ENCODE measurements at regions not wholly inside any gene's neighbourhood (a gene's known extent, or its start where the extent isn't known, plus 50 kb on each side); places are given as distances from the start of the nearest gene placed in this dataset.

DNA sequence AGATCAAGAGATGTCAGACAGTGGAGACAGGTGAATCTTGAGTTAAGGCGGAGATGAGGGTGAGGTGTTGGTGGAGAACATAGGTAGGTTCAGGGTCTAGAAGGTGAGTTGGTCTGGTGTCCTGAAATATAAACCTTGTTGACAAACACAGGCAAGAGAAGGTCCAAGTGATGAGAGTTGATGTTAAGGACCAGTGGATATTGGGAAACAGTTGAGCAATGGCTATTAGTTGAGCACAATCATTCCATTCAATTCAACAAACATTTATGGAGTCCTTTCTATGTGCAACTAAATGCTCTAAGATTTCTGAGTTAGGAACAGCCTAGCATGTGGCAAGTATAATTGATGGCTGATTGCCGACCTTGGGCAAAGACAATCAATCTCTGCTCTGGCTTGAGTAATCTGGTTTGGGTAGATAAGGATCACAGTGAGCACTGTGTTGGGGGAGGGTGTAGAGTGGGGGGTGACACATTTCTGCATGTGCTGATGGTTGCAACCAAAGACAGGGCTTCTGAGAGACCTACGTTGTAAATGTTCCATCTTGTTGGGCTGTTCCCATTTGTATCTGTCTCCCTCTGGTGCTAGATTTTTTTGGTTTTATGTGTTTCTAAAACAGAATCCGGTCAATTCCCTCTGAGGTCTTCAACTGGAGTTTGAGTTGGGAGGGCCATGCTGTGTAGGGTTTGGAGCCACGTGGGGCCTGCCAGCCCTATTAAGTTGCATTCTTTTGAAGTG is 201.1 kb downstream of the BAMBI start:
- TF ChIP-seq, protein P1, sequence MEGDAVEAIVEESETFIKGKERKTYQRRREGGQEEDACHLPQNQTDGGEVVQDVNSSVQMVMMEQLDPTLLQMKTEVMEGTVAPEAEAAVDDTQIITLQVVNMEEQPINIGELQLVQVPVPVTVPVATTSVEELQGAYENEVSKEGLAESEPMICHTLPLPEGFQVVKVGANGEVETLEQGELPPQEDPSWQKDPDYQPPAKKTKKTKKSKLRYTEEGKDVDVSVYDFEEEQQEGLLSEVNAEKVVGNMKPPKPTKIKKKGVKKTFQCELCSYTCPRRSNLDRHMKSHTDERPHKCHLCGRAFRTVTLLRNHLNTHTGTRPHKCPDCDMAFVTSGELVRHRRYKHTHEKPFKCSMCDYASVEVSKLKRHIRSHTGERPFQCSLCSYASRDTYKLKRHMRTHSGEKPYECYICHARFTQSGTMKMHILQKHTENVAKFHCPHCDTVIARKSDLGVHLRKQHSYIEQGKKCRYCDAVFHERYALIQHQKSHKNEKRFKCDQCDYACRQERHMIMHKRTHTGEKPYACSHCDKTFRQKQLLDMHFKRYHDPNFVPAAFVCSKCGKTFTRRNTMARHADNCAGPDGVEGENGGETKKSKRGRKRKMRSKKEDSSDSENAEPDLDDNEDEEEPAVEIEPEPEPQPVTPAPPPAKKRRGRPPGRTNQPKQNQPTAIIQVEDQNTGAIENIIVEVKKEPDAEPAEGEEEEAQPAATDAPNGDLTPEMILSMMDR (IDR thresholded peaks at IDR 0.05) = no peak
- TF ChIP-seq POLR2A (IDR thresholded peaks at IDR 0.05) = no peak
